Fibroblast of peridontal ligament (primary cell): ENCODE measurements at regions not wholly inside any gene's neighbourhood (a gene's known extent, or its start where the extent isn't known, plus 50 kb on each side); places are given as distances from the start of the nearest gene placed in this dataset.
"Not testable (repeated sequence)": the region's sequence is repeated elsewhere in the genome, so short reads cannot be mapped to it uniquely, and the experiment has no call there.

Source experiments
- DNase-seq: peaks from one replicate; pipeline ENCODE4 v3.0.0-alpha.2; 2010; ENCODE audit errors: extremely low read depth

- peak; percentile 55 for DNase-seq
These were observed 118.7 kb upstream of the SLCO6A1 start for GRCh38 chr5:102617191-102618187.

GRCh38 chr5:102622262-102622661, 123.5 kb upstream of the SLCO6A1 start:
- DNase-seq = no peak

- DNase-seq = no peak
These were observed 124.7 kb upstream of the SLCO6A1 start for GRCh38 chr5:102623329-102624065.

- no peak for DNase-seq
These were observed 125.6 kb upstream of the SLCO6A1 start for GRCh38 chr5:102624405-102624804.

GRCh38 chr5:102625468-102625867, 126.7 kb upstream of the SLCO6A1 start:
- DNase-seq = no peak

- no peak for DNase-seq
These were observed 127.1 kb upstream of the SLCO6A1 start for GRCh38 chr5:102625928-102626327.

GRCh38 chr5:102627315-102627714, 127.8 kb upstream of the PAM start:
- peak; percentile 26 for DNase-seq

- peak; percentile 27 for DNase-seq
These were observed 126.5 kb upstream of the PAM start for GRCh38 chr5:102628441-102629175.

- no peak for DNase-seq
These were observed 125.1 kb upstream of the PAM start for GRCh38 chr5:102629827-102630605.

GRCh38 chr5:102635399-102635798, 119.7 kb upstream of the PAM start:
- not testable (repeated sequence) for DNase-seq

GRCh38 chr5:102638316-102638715, 116.8 kb upstream of the PAM start:
- peak; percentile 10 for DNase-seq

GRCh38 chr5:102638912-102639652, 116.0 kb upstream of the PAM start:
- DNase-seq = no peak

- DNase-seq = no peak
These were observed 105.4 kb upstream of the PAM start for GRCh38 chr5:102649731-102650130.

- no peak for DNase-seq
These were observed 103.6 kb upstream of the PAM start for GRCh38 chr5:102651466-102651865.

- DNase-seq = no peak
These were observed 100.4 kb upstream of the PAM start for GRCh38 chr5:102654559-102655349.

- DNase-seq = no peak
These were observed 96.0 kb upstream of the PAM start for GRCh38 chr5:102659151-102659550.

- no peak for DNase-seq
These were observed 95.0 kb upstream of the PAM start for GRCh38 chr5:102660111-102660510.

GRCh38 chr5:102663749-102664530, 91.2 kb upstream of the PAM start:
- peak; percentile 30 for DNase-seq
